Body of pancreas (tissue), 4 donors: ENCODE measurements at regions not wholly inside any gene's neighbourhood (a gene's known extent, or its start where the extent isn't known, plus 50 kb on each side); places are given as distances from the start of the nearest gene placed in this dataset.

Source experiments
- ATAC-seq: fragments of 150-250 bp; one replicate; pipeline ENCODE4 v1.9.1; 2016
- DNase-seq, 4 donors: peaks; one replicate each; pipeline ENCODE4 v3.0.0-alpha.2; 2019
- H3K27ac ChIP-seq, 4 donors: fragments of 200-600 bp; sonication (generic); 1 replicate in 3 of 4; 2 replicates in 1 of 4; pipeline versions ENCODE4 v1.5.1 to v1.6.1; 2016 to 2019; ENCODE audit warnings: mild to moderate bottlenecking in 1 of 4, mixed read lengths in 1 of 4, moderate library complexity in 1 of 4
- H3K27me3 ChIP-seq, 2 donors: fragments of 200-600 bp; sonication (generic); one replicate each; pipeline ENCODE4 v1.6.0; 2016; ENCODE audit warnings: mild to moderate bottlenecking in 1 of 2
- H3K36me3 ChIP-seq, 2 donors: fragments of 200-600 bp; sonication (generic); replicated peaks in 1 of 2; 2 replicates each; pipeline ENCODE4 v1.5.1; 2016; ENCODE audit warnings: low read depth in 2 of 2; ENCODE audit not compliant: insufficient read depth in 1 of 2
- H3K4me1 ChIP-seq: fragments of 200-600 bp; sonication (generic); one replicate; pipeline ENCODE4 v1.6.0; 2016
- H3K4me3 ChIP-seq, 2 donors: fragments of 200-600 bp; sonication (generic); 1 replicate in 1 of 2; 2 replicates in 1 of 2; pipeline ENCODE4 v1.5.1; 2016 to 2019
- H3K9me3 ChIP-seq, 3 donors: fragments of 200-600 bp; sonication (generic); 1 replicate in 2 of 3; 2 replicates in 1 of 3; pipeline ENCODE4 v1.5.1; 2016
- CTCF ChIP-seq, 7 experiments: fragments of 450-650 bp in 4 of 7; fragments of 200-600 bp in 3 of 7; sonication (generic) in 3 of 7; IDR thresholded peaks; one replicate each; pipeline ENCODE4 v1.5.1; 2016 to 2019; ENCODE audit warnings: antibody characterized with exemption in 7 of 7
- POLR2A ChIP-seq, 3 donors: fragments of 450-650 bp; IDR thresholded peaks; one replicate each; pipeline ENCODE4 v1.6.1; 2016; ENCODE audit warnings: antibody characterized with exemption in 3 of 3, mild to moderate bottlenecking in 2 of 3
- WGBS, 2 donors: methylation state at CpG; one replicate each; pipeline ENCODE4 v1.1.5; 2017; 5-methylcytosine and 5-hydroxymethylcytosine counted together
- intact Hi-C: fragments of 100-400 bp; cut with DNase I; formaldehyde crosslinking; loops from one replicate; pipeline ENCODE4 v1.15.1; 2023

GRCh38 chr2:193935114-193935513, 1721.9 kb upstream of the SLC39A10 start:
- H3K4me3 ChIP-seq = no peak overlapping the region
- TF ChIP-seq POLR2A (IDR thresholded peaks at IDR 0.05) = no peak
- no peak for TF ChIP-seq CTCF (IDR thresholded peaks at IDR 0.05)
- intact Hi-C loops = no loop called here
- H3K4me1 ChIP-seq = no peaks in the 10 kb centered on the region
- no peaks in the 10 kb centered on the region for H3K36me3 ChIP-seq
- WGBS, 2 donors = 78 to 82% methylated on average over 3 of the region's 3 CpGs
- no peaks in the 10 kb centered on the region for H3K9me3 ChIP-seq
- no peaks in the 10 kb centered on the region for H3K27me3 ChIP-seq
- H3K27ac ChIP-seq = no peak overlapping the region
- no peak for ATAC-seq
- no peak for DNase-seq

GRCh38 chr2:193929131-193929530, 1727.9 kb upstream of the SLC39A10 start:
- 47 to 67% methylated on average over 1 of the region's 1 CpG for WGBS, 2 donors
- no peak for TF ChIP-seq CTCF (IDR thresholded peaks at IDR 0.05)
- TF ChIP-seq POLR2A (IDR thresholded peaks at IDR 0.05) = no peak
- DNase-seq (no peak), ATAC-seq (no peak)
- Histone ChIP-seq H3K36me3 (no peaks in the 10 kb centered on the region), H3K4me3 (no peak overlapping the region), H3K4me1 (no peaks in the 10 kb centered on the region), H3K27me3 (no peaks in the 10 kb centered on the region), H3K9me3 (no peaks in the 10 kb centered on the region), H3K27ac (no peak overlapping the region)
- intact Hi-C loops = no loop called here

- 14 to 28% methylated on average over 1 of the region's 1 CpG for WGBS, 2 donors
- H3K27me3 ChIP-seq = no peaks in the 10 kb centered on the region
- intact Hi-C loops = no loop called here
- DNase-seq (no peak), ATAC-seq (no peak)
- no peak overlapping the region for H3K4me3 ChIP-seq
- H3K27ac ChIP-seq = no peak overlapping the region
- TF ChIP-seq CTCF (IDR thresholded peaks at IDR 0.05) = no peak
- TF ChIP-seq POLR2A (IDR thresholded peaks at IDR 0.05) = no peak
- H3K4me1 ChIP-seq = no peaks in the 10 kb centered on the region
- no peaks in the 10 kb centered on the region for H3K9me3 ChIP-seq
- H3K36me3 ChIP-seq = no peaks in the 10 kb centered on the region
Observed at GRCh38 chr2:193907561-193907960, 1712.8 kb upstream of the TMEFF2 start.

- no peaks in the 10 kb centered on the region for H3K36me3 ChIP-seq
- no peak overlapping the region for H3K4me3 ChIP-seq
- no peaks in the 10 kb centered on the region for H3K4me1 ChIP-seq
- H3K27me3 ChIP-seq = no peaks in the 10 kb centered on the region
- DNase-seq (no peak), ATAC-seq (no peak)
- no peaks in the 10 kb centered on the region for H3K9me3 ChIP-seq
- TF ChIP-seq CTCF (IDR thresholded peaks at IDR 0.05) = no peak
- intact Hi-C loops = no loop called here
- WGBS, 2 donors = 56 to 58% methylated on average over 3 of the region's 3 CpGs
- H3K27ac ChIP-seq = no peak overlapping the region
Observed at GRCh38 chr2:193900292-193900691, 1705.6 kb upstream of the TMEFF2 start.

- Histone ChIP-seq H3K4me1 (no peaks in the 10 kb centered on the region), H3K4me3 (no peak overlapping the region), H3K36me3 (no peaks in the 10 kb centered on the region), H3K9me3 (no peaks in the 10 kb centered on the region), H3K27me3 (no peaks in the 10 kb centered on the region), H3K27ac (no peak overlapping the region)
- intact Hi-C loops = no loop called here
- 59 to 70% methylated on average over 1 of the region's 1 CpG for WGBS, 2 donors
- DNase-seq (no peak), ATAC-seq (no peak)
- no peak for TF ChIP-seq POLR2A (IDR thresholded peaks at IDR 0.05)
- no peak for TF ChIP-seq CTCF (IDR thresholded peaks at IDR 0.05)
Observed at GRCh38 chr2:193895226-193895625, 1700.5 kb upstream of the TMEFF2 start.
